IMR-90 (cell line): ENCODE measurements at regions not wholly inside any gene's neighbourhood (a gene's known extent, or its start where the extent isn't known, plus 50 kb on each side); places are given as distances from the start of the nearest gene placed in this dataset.

Experiments used
- ATAC-seq: fragments of 200-7000 bp; cut with Tn5 transposase; 2 replicates; pipeline ENCODE4 v1.9.1; 2020; ENCODE audit warnings: low read depth, mild to moderate bottlenecking, moderate library complexity
- BruUV-seq: library from RNA; stranded (reverse); fragments of 400-500 nt; replicated peaks from 2 replicates; lab custom pipeline; 2021; lab: Mats Ljungman, UMichigan
- CTCF ChIA-PET: fragments of 300-600 bp; formaldehyde crosslinking; extraction: SDS; loops from one replicate; lab custom pipeline; 2021; ENCODE audit warnings: antibody characterized with exemption; lab: Yijun Ruan, JAX
- POLR2A ChIA-PET: fragments of 300-600 bp; sonication (Branson Sonifier 250); formaldehyde crosslinking; loops from one replicate; lab custom pipeline; 2022; ENCODE audit warnings: antibody characterized with exemption; ENCODE audit not compliant: unreplicated experiment; lab: Charles Lee
- DNase-seq: peaks from one replicate; pipeline ENCODE4 v3.0.0; 2013
- H2AFZ ChIP-seq: replicated peaks from 2 replicates; pipeline ENCODE3; 2013; ENCODE audit warnings: low read length, mild to moderate bottlenecking; ENCODE audit not compliant: poor library complexity
- H2AK5ac ChIP-seq: 2 replicates; pipeline ENCODE4 v1.6.1; 2013; ENCODE audit warnings: low read depth, low read length, inconsistent platforms
- H2AK9ac ChIP-seq: replicated peaks from 2 replicates; pipeline ENCODE3; 2013; ENCODE audit warnings: mild to moderate bottlenecking, low read depth, low read length, moderate library complexity; ENCODE audit not compliant: poor library complexity
- H2BK120ac ChIP-seq: 2 replicates; pipeline ENCODE4 v1.6.1; 2013; ENCODE audit warnings: low read depth, low read length, inconsistent platforms
- H2BK15ac ChIP-seq: 3 replicates; pipeline ENCODE4 v1.6.1; 2013; ENCODE audit warnings: low read depth, low read length, inconsistent platforms
- H2BK20ac ChIP-seq: 2 replicates; pipeline ENCODE4 v1.6.1; 2013; ENCODE audit warnings: low read depth, mild to moderate bottlenecking, inconsistent platforms, low read length, moderate library complexity
- H2BK5ac ChIP-seq: 2 replicates; pipeline ENCODE4 v1.6.1; 2013; ENCODE audit warnings: mild to moderate bottlenecking, low read depth, low read length, inconsistent platforms; ENCODE audit not compliant: poor library complexity, severe bottlenecking
- H3K14ac ChIP-seq: replicated peaks from 2 replicates; pipeline ENCODE4 v1.6.1; 2013; ENCODE audit warnings: low read depth, low read length, inconsistent platforms
- H3K18ac ChIP-seq: 2 replicates; pipeline ENCODE4 v1.6.1; 2013; ENCODE audit warnings: low read depth, low read length, control low read depth
- H3K23ac ChIP-seq: 2 replicates; pipeline ENCODE4 v1.6.1; 2013; ENCODE audit warnings: low read depth, low read length, inconsistent platforms
- H3K27ac ChIP-seq: 2 replicates; pipeline ENCODE4 v1.5.1; 2013; ENCODE audit warnings: mild to moderate bottlenecking, control low read depth, low read length; ENCODE audit not compliant: insufficient read depth
- H3K27me3 ChIP-seq: 2 replicates; pipeline ENCODE4 v1.6.1; 2013; ENCODE audit warnings: low read length; ENCODE audit not compliant: control insufficient read depth, insufficient read depth
- H3K36me3 ChIP-seq: 2 replicates; pipeline ENCODE4 v1.6.1; 2013; ENCODE audit warnings: low read length, mixed read lengths; ENCODE audit not compliant: control insufficient read depth, insufficient read depth
- H3K4ac ChIP-seq: 2 replicates; pipeline ENCODE4 v1.6.1; 2013; ENCODE audit warnings: low read depth, low read length, inconsistent platforms
- H3K4me1 ChIP-seq: 2 replicates; pipeline ENCODE4 v1.6.1; 2013; ENCODE audit warnings: low read length, mixed read lengths; ENCODE audit not compliant: control insufficient read depth, insufficient read depth
- H3K4me2 ChIP-seq: 2 replicates; pipeline ENCODE4 v1.6.1; 2013; ENCODE audit warnings: low read depth, mild to moderate bottlenecking, control low read depth, low read length, moderate library complexity
- H3K4me3 ChIP-seq: 2 replicates; pipeline ENCODE4 v1.5.1; 2013; ENCODE audit warnings: low read depth, mild to moderate bottlenecking, control low read depth, low read length, moderate library complexity; ENCODE audit not compliant: insufficient read depth
- H3K56ac ChIP-seq: 2 replicates; pipeline ENCODE4 v1.6.1; 2013; ENCODE audit warnings: low read length, inconsistent platforms; ENCODE audit not compliant: insufficient read depth; ENCODE audit errors: extremely low read depth
- H3K79me1 ChIP-seq, 2 experiments: 2 replicates each; pipeline ENCODE4 v1.6.1; 2013; ENCODE audit warnings: low read length in 2 of 2, inconsistent platforms in 1 of 2, low read depth in 1 of 2
- H3K9ac ChIP-seq: 2 replicates; pipeline ENCODE4 v1.6.1; 2013; ENCODE audit warnings: low read depth, low read length, control low read depth
- H3K9me1 ChIP-seq: 2 replicates; pipeline ENCODE4 v1.6.1; 2013; ENCODE audit warnings: low read length, inconsistent platforms; ENCODE audit not compliant: insufficient read depth
- H3K9me3 ChIP-seq: 2 replicates; pipeline ENCODE4 v1.6.1; 2013; ENCODE audit warnings: low read length; ENCODE audit not compliant: control insufficient read depth, insufficient read depth
- H4K20me1 ChIP-seq: 2 replicates; pipeline ENCODE4 v1.6.1; 2013; ENCODE audit warnings: low read length, inconsistent platforms; ENCODE audit not compliant: insufficient read depth
- H4K5ac ChIP-seq: 2 replicates; pipeline ENCODE4 v1.6.1; 2013; ENCODE audit warnings: mild to moderate bottlenecking, low read depth, low read length, control low read depth
- H4K8ac ChIP-seq, 2 experiments: 2 replicates each; pipeline ENCODE4 v1.6.1; 2013; ENCODE audit warnings: low read depth in 2 of 2, low read length in 2 of 2, control low read depth in 1 of 2, inconsistent platforms in 1 of 2
- H4K91ac ChIP-seq: 2 replicates; pipeline ENCODE4 v1.6.1; 2013; ENCODE audit warnings: low read depth, low read length, inconsistent platforms; ENCODE audit not compliant: insufficient read depth
- CEBPB ChIP-seq: IDR thresholded peaks from 2 replicates; pipeline ENCODE4 v1.6.1; 2012; ENCODE audit warnings: low read depth, low read length, improper control_type of control experiment
- CHD1 ChIP-seq: IDR thresholded peaks from 2 replicates; pipeline ENCODE4 v1.6.1; 2012; ENCODE audit warnings: low read depth, low read length, improper control_type of control experiment
- FOS ChIP-seq: fragments of 150-350 bp; IDR thresholded peaks from 2 replicates; pipeline ENCODE4 v1.6.1; 2016; ENCODE audit warnings: low read depth, low read length
- MAFK ChIP-seq: IDR thresholded peaks from 2 replicates; pipeline ENCODE4 v1.6.1; 2012; ENCODE audit warnings: low read depth, low read length, improper control_type of control experiment
- MAZ ChIP-seq: IDR thresholded peaks from 2 replicates; pipeline ENCODE4 v1.6.1; 2012; ENCODE audit warnings: low read depth, mild to moderate bottlenecking, low read length, improper control_type of control experiment, moderate library complexity, borderline replicate concordance
- MXI1 ChIP-seq: IDR thresholded peaks from 2 replicates; pipeline ENCODE4 v1.6.1; 2012; ENCODE audit warnings: low read depth, mild to moderate bottlenecking, low read length, moderate library complexity, borderline replicate concordance
- POLR2A ChIP-seq: IDR thresholded peaks from 2 replicates; pipeline ENCODE4 v1.6.1; 2012; ENCODE audit warnings: mild to moderate bottlenecking, low read depth, low read length
- RAD21 ChIP-seq: IDR thresholded peaks from 2 replicates; pipeline ENCODE4 v1.6.1; 2012; ENCODE audit warnings: low read length, improper control_type of control experiment
- RCOR1 ChIP-seq: IDR thresholded peaks from 2 replicates; pipeline ENCODE4 v1.6.1; 2012; ENCODE audit warnings: mild to moderate bottlenecking, low read length, improper control_type of control experiment; ENCODE audit not compliant: insufficient replicate concordance
- RFX5 ChIP-seq: IDR thresholded peaks from 2 replicates; pipeline ENCODE4 v1.8.0; 2012; ENCODE audit warnings: low read depth, mild to moderate bottlenecking, low read length, moderate library complexity
- SMC3 ChIP-seq: fragments of 150-350 bp; IDR thresholded peaks from 2 replicates; pipeline ENCODE4 v1.6.1; 2016; ENCODE audit warnings: low read depth, mild to moderate bottlenecking, antibody characterized with exemption, low read length, moderate library complexity
- WGBS, 2 experiments: methylation state at CpG; one replicate each; pipeline versions ENCODE4 v1.1.5 to v1.1.7; 2013; ENCODE audit warnings: missing lambda C conversion rate in 2 of 2; ENCODE audit not compliant: insufficient read length in 1 of 2; ENCODE audit errors: extremely low coverage in 2 of 2; 5-methylcytosine and 5-hydroxymethylcytosine counted together
- dilution Hi-C: fragments of 300-500 bp; cut with HindIII; formaldehyde crosslinking; loops from one replicate; pipeline ENCODE4 v1.14.3; 2018; ENCODE audit warnings: low sequenced_read_pairs; ENCODE audit not compliant: unreplicated experiment
- in situ Hi-C: fragments of 300-500 bp; cut with MboI; formaldehyde crosslinking; loops from 3 replicates; pipeline ENCODE4 v1.14.3; 2019; ENCODE audit warnings: low sequenced_read_pairs, inconsistent platforms, mixed read lengths
- intact Hi-C: fragments of 100-400 bp; cut with micrococcal nuclease; formaldehyde crosslinking; loops from 2 replicates; pipeline ENCODE4 v1.10.0; 2022
- TF ChIP-seq, protein P1 (sequence below): fragments of 150-350 bp; IDR thresholded peaks from 2 replicates; pipeline ENCODE4 v1.6.1; 2017; ENCODE audit warnings: mild to moderate bottlenecking, antibody characterized with exemption, low read length, low read depth
- TF ChIP-seq, protein P2 (sequence below): conservative IDR thresholded peaks from 2 replicates; pipeline ENCODE4 v1.5.1; 2012; ENCODE audit warnings: mild to moderate bottlenecking, low read depth, low read length, improper control_type of control experiment
- TF ChIP-seq, protein P3 (sequence below): fragments of 150-350 bp; IDR thresholded peaks from 2 replicates; pipeline ENCODE4 v1.6.1; 2016; ENCODE audit warnings: low read depth, mild to moderate bottlenecking, low read length, moderate library complexity, borderline replicate concordance

DNA sequence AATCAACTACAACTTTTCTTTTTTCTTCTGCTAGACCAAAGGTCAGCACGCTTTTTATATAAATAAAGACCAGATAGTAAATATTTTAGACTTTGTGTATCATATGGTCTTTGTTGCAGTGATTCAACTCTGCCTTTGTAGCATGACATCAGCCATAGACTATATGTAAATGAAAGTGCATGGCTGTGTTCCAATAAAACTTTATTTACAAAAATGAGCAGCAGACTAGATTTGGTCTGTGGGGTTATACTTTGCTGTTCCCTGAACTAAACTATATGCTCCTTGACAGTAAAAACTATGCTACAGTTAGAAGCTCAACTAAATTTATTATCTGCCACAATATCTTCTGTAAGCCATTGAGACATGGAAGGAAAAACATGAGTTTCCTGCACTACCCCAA, 100.0 kb downstream of the RNASEH2B start:
- Histone ChIP-seq H3K4me3 (no peak overlapping the region), H4K8ac (no peak overlapping the region), H2AK9ac (no peak overlapping the region), H3K4me1 (no peaks in the 10 kb centered on the region), H3K36me3 (no peaks in the 10 kb centered on the region), H4K91ac (no peak overlapping the region), H2AK5ac (no peak overlapping the region), H2BK120ac (no peak overlapping the region), H2BK20ac (no peak overlapping the region), H3K9me3 (0 out of 2 replicates have a peak, but pooled peaks cover 3% of the 10 kb centered on the region), H3K18ac (no peak overlapping the region), H3K27ac (no peak overlapping the region), H3K9ac (no peak overlapping the region), H3K4me2 (no peak overlapping the region), H2BK5ac (no peak overlapping the region), H3K27me3 (peaks cover 14% of the 10 kb centered on the region; the same call in 1 of the 2 replicates), H4K20me1 (no peaks in the 10 kb centered on the region), H3K79me1 (no peaks in the 10 kb centered on the region), H2BK15ac (no peak overlapping the region), H4K5ac (no peak overlapping the region), H3K4ac (no peak overlapping the region), H3K23ac (no peak overlapping the region), H2AFZ (no peak overlapping the region), H3K9me1 (no peaks in the 10 kb centered on the region), H3K56ac (no peak overlapping the region), H3K14ac (no peak overlapping the region)
- ChIA-PET CTCF (no interaction called here), POLR2A (no interaction called here)
- no CpG with 5 or more reads among the region's 1 CpG for WGBS, 2 experiments
- in situ Hi-C loops (no loop called here), dilution Hi-C loops (no loop called here), intact Hi-C loops (no loop called here)
- TF ChIP-seq CHD1 (no peak), POLR2A (no peak), CEBPB (no peak), RFX5 (no peak), SMC3 (no peak), RAD21 (no peak), MAFK (no peak), FOS (no peak), MXI1 (no peak), MAZ (no peak), RCOR1 (no peak)
- TF ChIP-seq, protein P1, sequence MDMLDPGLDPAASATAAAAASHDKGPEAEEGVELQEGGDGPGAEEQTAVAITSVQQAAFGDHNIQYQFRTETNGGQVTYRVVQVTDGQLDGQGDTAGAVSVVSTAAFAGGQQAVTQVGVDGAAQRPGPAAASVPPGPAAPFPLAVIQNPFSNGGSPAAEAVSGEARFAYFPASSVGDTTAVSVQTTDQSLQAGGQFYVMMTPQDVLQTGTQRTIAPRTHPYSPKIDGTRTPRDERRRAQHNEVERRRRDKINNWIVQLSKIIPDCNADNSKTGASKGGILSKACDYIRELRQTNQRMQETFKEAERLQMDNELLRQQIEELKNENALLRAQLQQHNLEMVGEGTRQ: no peak
- TF ChIP-seq, protein P2, sequence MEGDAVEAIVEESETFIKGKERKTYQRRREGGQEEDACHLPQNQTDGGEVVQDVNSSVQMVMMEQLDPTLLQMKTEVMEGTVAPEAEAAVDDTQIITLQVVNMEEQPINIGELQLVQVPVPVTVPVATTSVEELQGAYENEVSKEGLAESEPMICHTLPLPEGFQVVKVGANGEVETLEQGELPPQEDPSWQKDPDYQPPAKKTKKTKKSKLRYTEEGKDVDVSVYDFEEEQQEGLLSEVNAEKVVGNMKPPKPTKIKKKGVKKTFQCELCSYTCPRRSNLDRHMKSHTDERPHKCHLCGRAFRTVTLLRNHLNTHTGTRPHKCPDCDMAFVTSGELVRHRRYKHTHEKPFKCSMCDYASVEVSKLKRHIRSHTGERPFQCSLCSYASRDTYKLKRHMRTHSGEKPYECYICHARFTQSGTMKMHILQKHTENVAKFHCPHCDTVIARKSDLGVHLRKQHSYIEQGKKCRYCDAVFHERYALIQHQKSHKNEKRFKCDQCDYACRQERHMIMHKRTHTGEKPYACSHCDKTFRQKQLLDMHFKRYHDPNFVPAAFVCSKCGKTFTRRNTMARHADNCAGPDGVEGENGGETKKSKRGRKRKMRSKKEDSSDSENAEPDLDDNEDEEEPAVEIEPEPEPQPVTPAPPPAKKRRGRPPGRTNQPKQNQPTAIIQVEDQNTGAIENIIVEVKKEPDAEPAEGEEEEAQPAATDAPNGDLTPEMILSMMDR: no peak
- TF ChIP-seq, protein P3, sequence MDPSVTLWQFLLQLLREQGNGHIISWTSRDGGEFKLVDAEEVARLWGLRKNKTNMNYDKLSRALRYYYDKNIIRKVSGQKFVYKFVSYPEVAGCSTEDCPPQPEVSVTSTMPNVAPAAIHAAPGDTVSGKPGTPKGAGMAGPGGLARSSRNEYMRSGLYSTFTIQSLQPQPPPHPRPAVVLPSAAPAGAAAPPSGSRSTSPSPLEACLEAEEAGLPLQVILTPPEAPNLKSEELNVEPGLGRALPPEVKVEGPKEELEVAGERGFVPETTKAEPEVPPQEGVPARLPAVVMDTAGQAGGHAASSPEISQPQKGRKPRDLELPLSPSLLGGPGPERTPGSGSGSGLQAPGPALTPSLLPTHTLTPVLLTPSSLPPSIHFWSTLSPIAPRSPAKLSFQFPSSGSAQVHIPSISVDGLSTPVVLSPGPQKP: no peak
- no peak for ATAC-seq
- no TSS peak for BruUV-seq
- DNase-seq: no peak
